ENCODE measurements at regions not wholly inside any gene's neighbourhood (a gene's known extent, or its start where the extent isn't known, plus 50 kb on each side); places are given as distances from the start of the nearest gene placed in this dataset.

GRCh38 chr19:34096020-34096915, 76.0 kb upstream of the LSM14A start:
- Histone ChIP-seq H3K27ac (ENCODE audit: low read length) (no peak overlapping the region), H3K9me3 (ENCODE audit: control insufficient read depth, insufficient read depth, low read depth, low read length) (no peaks in the 10 kb centered on the region), H3K4me3 (ENCODE audit: low read depth in 2 of 2, low read length in 2 of 2) (no peak overlapping the region), H3K4me1 (ENCODE audit: control insufficient read depth, insufficient read depth, low read length) (peaks cover 6% of the 10 kb centered on the region; the same call in 1 of the 2 replicates), H3K27me3 (ENCODE audit: control insufficient read depth, insufficient read depth, low read length) (no peaks in the 10 kb centered on the region), H3K36me3 (ENCODE audit: control insufficient read depth, insufficient read depth, low read length) (no peaks in the 10 kb centered on the region)
- BruUV-seq (replicated peaks) = no TSS peak
- intact Hi-C loops (cut with micrococcal nuclease; ENCODE audit: unreplicated experiment) = loop anchor here (2.0 to 5.0 kb wide), 3 partner anchors 59 to 317 kb away; no protein-coding TSS in a partner anchor
- in situ Hi-C loops (cut with HindIII; ENCODE audit: low pct_unique_long_range_greater_than_20kb, low sequenced_read_pairs) = no loop called here
- ChIA-PET POLR2A (no interaction called here), CTCF (interaction anchor here (0.6 to 3.0 kb wide), 19 partner anchors 9 to 666 kb away, joined by 3 to 75 read pairs (median 5); no protein-coding TSS in a partner anchor)
- peak; percentile 77; the same call in 1 of the 2 replicates for TF ChIP-seq CTCF (IDR thresholded peaks at IDR 0.05)
- no peak for TF ChIP-seq TCF7L2 (IDR thresholded peaks at IDR 0.05; ENCODE audit: low read depth, low read length)
- DNase-seq (ENCODE audit: low read depth, low spot score) (peak; percentile 51), ATAC-seq (peak; percentile 92)

GRCh38 chr19:34104096-34104495, 68.2 kb upstream of the LSM14A start:
- H3K4me3 ChIP-seq (ENCODE audit: low read depth in 2 of 2, low read length in 2 of 2) = no peak overlapping the region
- H3K27ac ChIP-seq (ENCODE audit: low read length) = no peak overlapping the region
- H3K4me1 ChIP-seq (ENCODE audit: control insufficient read depth, insufficient read depth, low read length) = no peaks in the 10 kb centered on the region
- H3K36me3 ChIP-seq (ENCODE audit: control insufficient read depth, insufficient read depth, low read length) = no peaks in the 10 kb centered on the region
- H3K9me3 ChIP-seq (ENCODE audit: control insufficient read depth, insufficient read depth, low read depth, low read length) = no peaks in the 10 kb centered on the region
- TF ChIP-seq REST (IDR thresholded peaks at IDR 0.05; ENCODE audit: insufficient read depth in 1 of 2, low read depth in 2 of 2, low read length in 1 of 2) (no peak), TCF7L2 (IDR thresholded peaks at IDR 0.05; ENCODE audit: low read depth, low read length) (no peak), CTCF (IDR thresholded peaks at IDR 0.05) (no peak), SIN3A (IDR thresholded peaks at IDR 0.05; ENCODE audit: borderline replicate concordance, insufficient read depth, low read depth, low read length) (no peak), POLR2AphosphoS5 (IDR thresholded peaks at IDR 0.05; ENCODE audit: low read depth, low read length) (no peak)
- ATAC-seq = no peak
- H3K27me3 ChIP-seq (ENCODE audit: control insufficient read depth, insufficient read depth, low read length) = no peaks in the 10 kb centered on the region
- in situ Hi-C loops (cut with HindIII; ENCODE audit: low pct_unique_long_range_greater_than_20kb, low sequenced_read_pairs) (no loop called here), intact Hi-C loops (cut with micrococcal nuclease; ENCODE audit: unreplicated experiment) (no loop called here)
- ChIA-PET POLR2A (interaction anchor here (0.7 kb wide), 1 partner anchor 324 kb away, joined by 7 read pairs; no protein-coding TSS in a partner anchor), CTCF (interaction anchor here (0.7 to 0.8 kb wide), 2 partner anchors 26 to 309 kb away, joined by 3 to 5 read pairs; no protein-coding TSS in a partner anchor)
- no peak for DNase-seq (ENCODE audit: low read depth, low spot score)
- no TSS peak for BruUV-seq (replicated peaks)
